NK-92 treated with Interleukin-12 subunit alpha and Interleukin-12 subunit beta, amount 100 ng/mL, for 24 hours (cell line): ENCODE measurements at regions not wholly inside any gene's neighbourhood (a gene's known extent, or its start where the extent isn't known, plus 50 kb on each side); places are given as distances from the start of the nearest gene placed in this dataset.
"Not testable (repeated sequence)": the region's sequence is repeated elsewhere in the genome, so short reads cannot be mapped to it uniquely, and the experiment has no call there.

Source experiments
- DNase-seq: peaks from one replicate; lab custom pipeline; 2025; lab: John Stamatoyannopoulos, UW

DNA sequence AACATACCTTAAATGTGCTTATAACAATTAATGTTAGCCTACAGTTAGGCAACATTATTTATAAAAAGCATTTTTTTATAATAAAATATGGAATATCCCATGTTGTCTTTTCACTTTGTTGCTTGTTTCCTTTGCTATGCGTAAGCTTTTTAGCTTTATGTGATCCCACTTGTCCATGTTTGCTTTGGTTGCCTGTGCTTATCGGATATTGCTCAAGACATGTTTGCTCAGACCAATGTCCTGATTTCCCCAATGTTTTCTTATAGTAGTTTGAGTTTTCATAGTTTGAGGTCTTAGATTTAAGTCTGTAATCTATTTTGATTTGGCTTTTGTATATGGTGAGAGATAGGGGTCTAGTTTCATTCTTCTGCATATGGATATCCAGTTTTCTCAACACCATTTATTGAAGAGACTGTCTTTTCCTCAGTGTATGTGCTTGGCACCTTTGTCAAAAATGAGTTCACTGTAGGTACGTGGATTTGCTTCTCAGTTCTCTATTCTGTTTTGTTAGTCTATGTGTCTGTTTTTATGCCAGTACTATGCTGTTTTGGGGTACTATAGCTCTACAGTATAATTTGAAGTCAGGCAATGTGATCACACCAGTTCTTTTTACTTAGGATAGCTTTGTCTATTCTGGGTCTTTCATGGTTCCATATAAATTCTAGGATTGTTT, 592.7 kb upstream of the SEMA6D start:
- no peak for DNase-seq

DNA sequence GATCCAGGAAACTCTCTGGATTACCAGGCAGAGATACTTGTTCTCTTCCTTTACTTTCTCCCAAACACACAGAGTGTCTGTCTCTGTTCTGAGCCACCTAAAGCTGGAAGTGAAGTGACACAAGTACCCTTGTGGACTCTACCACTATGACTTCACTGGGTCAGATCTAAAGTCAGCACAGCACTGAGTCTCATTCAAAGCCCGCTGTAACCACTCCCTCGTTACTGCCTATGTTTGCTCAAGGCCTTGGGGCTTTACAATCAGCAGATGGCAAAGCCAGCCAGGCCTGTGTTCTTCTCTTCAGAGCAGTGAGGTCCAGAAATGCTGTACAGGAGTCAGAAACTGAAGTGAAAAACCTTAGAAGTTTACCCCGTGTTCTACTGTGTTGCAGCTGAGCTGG, 588.3 kb upstream of the SEMA6D start:
- DNase-seq = no peak

DNA sequence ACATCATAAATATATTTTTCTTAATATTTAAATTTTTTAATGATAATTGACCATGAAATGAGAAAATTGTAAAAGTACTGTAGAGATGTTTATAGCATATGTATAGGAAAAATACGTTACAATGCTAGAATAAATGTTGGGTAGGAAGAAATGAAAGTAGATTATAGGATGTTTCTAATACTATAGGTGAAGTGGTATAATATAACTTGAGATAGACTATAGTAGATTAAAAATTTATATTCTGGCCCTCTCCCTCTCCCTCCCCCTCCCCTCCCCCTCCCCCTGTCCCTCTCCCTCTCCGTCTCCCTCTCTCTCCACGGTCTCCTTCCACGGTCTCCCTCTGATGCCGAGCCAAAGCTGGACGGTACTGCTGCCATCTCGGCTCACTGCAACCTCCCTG, 585.9 kb upstream of the SEMA6D start:
- not testable (repeated sequence) for DNase-seq

DNA sequence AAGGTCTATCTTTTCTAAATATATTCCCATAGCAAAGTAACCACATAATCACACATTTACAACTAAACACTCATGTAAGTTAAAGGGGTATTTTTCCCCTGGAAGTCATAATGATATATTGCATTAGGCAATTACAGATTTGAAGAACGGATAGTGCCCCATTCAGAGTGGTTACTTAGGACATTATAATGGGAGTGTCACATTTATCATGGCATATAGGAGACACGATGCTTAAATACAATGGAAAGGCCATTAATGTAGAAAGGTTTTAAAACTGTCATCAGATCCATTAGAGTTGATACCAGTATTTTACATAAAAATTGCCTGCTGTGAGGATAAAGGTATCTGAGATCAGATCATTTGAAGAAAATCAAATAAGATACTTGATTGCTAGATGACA, 582.0 kb upstream of the SEMA6D start:
- DNase-seq = no peak

DNA sequence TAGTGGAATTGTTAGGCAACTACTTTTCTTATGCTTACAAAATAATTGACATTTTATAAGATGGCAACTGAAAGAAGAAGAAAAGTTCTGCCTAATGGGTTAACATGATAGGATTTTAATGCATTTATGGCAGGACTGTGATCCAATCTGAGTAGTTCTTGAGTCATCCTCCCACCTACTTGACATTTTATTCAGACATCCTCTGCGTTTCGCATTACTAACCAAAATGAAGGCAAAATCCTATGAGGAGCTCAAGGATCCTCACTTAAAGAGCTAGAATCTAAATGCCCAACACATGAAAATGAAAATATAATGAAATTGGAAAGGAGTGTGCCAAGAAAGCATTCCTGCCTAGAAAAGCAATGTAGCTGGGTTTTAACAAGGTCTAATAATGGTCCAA, 581.1 kb upstream of the SEMA6D start:
- DNase-seq = no peak

DNA sequence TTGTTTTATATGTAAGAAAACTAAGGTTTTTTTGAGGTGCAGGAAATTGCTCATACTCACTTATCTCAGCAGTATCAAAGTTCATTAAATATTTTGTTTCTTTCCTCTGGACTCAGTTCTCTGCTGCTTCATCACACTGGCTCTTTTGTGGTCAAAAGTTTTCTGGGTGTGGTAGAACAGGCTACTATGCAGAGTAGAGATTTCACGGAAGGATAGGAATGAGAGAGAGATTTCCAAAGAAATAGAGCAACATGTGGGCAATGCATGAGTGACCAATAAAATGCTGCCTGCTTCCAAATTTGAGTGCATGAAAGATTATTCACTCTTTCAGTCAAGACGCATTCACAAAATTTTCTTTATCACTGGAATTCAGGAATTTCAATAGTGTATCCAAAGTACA, 577.3 kb upstream of the SEMA6D start:
- no peak for DNase-seq

DNA sequence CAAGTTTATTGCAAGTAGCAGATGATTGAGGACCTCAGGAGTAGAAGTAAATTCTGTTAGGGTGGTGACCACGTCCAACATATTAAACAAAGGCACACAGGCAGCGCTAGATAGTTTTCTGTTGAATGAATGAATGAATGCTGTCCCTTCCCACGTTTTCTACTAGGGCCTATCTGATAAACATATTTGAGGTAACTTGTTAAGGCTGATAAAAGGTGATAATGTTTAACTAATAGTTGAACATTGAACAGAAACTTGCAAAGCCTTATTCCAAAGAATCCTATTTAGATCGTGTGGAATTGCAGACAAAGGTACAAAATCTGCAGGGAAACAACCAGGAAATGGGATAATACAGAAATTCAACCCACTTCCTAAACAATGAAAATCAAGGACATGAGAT, 559.5 kb upstream of the SEMA6D start:
- DNase-seq = no peak

DNA sequence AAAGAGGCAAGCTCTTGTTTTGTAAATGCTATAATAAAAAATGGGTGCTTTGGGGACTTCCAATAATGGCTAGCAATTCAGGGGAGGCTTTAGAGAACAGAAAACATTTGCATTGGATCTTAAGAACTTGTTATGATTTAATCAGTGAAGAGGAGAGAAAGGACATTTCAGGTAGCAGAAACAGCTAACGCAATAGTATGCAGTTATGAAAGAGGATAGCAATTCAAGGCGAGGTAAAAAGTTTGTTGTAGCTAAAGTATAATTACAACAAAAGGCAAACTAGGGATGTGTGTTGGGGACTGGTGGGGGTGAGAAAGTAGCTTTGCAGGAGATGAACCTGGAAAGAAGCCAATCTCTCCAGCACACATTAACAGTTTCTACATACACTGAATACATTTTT, 558.7 kb upstream of the SEMA6D start:
- no peak for DNase-seq

DNA sequence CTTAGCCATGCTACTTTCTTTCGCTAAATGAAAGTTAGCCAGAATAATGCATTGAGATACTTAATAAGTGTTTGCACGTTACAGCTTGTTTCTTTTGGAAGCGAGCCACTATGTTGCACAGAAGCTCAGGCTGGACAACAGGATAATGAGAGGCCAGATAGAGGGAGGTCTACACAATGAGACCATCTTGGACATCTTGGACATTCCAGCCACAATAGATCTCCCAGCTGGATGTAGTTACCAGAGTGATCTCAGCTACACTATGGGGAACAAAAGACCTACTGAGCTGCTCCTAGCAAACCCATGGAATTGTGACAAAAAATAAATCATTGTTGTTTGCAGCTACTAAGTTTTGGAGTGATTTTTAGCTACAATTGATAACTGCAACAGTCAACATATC, 540.1 kb upstream of the SEMA6D start:
- DNase-seq = no peak

DNA sequence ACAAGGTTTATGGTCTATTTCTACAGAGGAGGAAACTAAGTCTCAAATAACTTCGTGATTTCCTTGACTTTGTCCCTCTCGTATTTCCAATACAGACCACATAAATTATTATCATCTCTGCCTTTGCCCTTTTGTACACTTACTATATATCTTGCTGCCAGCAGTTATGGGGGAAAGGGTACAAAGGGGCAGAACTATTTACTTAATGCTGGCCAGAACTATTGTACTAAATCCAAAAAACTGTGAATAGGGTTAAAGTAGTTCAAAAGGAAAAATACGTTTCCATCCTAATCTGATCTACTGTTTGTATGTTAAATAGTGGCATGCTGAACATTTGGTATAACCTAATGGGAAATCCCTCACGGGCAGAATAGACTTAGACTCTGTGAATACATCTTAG, 537.3 kb upstream of the SEMA6D start:
- no peak for DNase-seq

DNA sequence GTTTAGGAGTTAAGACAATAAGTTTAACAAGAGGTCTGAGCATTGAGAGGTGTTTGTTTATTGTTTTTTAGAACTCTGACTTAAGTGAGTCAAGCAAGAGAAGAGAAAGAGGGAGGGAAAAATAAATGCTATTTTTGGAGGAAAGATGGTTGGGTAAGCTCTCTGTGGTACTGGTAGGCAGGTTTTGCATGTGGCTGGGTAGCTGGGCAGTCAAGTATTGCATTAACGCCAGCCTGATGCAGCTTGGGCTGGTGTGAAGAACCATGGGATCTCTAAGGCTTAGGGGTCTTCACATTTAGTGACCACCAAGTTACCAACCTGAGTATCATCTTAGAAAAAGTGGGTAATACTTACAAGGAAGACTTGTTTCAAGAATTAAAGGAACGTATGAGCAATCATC, 534.5 kb upstream of the SEMA6D start:
- no peak for DNase-seq

DNA sequence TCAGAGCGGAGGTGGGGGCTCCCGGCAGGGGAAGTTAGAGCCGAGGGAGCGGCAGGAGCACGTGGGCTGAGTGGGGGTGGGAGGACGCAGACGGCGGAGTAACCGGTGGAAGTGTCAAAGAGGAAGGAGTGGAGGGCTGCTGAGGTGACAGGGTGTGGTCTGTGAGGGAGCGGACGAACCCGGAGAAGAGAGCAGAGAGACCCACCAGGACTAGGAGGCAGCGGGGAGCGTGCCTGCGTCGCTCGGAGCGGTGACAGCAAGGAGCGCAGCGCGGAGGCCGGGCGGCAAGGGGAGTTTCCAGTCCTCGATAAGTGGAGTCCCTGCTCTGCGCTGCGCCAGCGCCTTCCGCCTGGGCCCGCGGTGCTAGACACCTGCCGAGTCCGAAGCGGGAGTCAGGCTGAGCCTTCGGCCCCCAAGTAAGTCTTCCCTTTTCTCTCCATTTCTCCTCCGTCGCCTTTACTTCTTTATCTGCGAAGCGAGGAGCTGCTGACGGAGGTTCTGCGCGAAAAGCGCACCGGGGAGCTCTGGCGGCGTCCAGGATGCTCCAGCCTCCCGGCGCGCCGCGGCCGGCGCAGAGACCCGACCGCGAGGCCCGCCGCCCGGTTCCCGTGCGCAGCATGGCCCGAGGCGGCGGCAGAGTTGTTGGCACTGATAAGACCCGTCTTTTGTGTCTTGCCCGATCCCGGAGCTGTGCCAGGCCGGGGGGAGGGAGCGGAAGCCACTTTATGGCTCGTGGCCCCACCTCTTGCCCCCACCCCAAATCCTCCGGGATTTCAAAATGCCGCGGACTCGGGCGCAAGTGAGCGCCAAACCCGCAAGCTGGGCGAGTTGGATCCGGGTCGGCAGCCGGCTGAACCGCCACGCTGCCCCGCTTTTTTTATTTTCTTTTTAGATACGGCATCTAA, 533.0 kb upstream of the SEMA6D start:
- no peak for DNase-seq

DNA sequence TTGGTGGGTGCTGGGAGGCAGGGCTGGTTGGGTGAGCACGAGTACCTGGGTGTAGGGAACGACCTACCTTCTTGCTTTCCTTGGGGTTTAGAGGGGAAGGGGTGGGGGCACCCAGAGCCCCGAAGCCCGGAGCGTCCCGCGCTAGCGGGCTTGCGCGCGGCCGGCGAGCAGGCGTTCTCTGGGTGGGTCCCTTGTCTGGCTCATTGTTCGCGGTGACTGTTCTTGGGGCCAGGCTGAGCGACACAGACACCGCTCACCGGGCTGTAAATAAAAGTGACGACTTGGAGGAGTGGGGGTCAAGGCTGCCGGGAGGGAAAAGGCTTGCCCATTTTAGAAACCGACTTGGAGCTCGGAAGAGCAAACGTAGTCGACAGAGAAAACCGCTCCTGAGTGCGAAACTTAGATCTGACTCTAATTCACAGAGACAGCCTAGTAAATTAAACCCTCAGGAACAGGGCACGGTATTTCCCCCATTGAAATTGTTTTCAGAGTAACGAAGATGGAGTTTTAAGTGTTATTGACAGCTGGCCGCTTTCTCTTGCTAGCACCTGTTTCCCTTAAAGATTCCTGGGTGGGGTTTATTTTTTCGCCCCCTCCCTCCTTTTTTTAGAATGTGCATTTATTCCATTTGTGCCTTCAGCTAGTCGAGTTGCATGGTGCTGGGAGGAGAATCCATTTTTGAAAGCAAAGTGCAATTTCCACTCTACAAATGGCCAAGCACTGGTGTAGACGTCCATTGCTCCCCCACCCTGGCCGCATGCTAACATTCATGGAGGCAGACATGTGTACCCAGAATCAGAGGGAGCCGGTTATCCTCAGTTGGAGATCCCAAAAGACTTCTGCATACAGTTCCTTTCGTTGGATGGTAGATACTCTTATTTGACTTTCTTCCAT, 532.1 kb upstream of the SEMA6D start:
- no peak for DNase-seq

DNA sequence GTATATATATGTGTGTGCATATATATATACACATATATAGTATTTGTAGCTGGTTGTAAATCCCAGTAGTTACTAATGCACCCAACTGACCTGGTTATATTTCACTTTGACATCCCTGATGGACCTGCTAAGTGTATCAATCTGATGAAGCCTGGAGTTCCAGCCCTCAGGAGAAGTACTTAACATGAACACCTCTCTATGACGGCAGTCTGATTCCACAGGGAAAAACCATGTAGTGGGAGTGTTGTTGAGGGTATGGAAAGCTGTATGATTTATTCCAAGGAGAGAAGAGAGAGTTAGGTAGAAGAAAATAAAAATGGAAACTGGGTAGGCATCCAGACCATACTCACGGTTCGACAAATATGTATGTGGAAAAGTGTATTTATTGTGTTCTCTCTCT, 531.2 kb upstream of the SEMA6D start:
- DNase-seq = no peak

DNA sequence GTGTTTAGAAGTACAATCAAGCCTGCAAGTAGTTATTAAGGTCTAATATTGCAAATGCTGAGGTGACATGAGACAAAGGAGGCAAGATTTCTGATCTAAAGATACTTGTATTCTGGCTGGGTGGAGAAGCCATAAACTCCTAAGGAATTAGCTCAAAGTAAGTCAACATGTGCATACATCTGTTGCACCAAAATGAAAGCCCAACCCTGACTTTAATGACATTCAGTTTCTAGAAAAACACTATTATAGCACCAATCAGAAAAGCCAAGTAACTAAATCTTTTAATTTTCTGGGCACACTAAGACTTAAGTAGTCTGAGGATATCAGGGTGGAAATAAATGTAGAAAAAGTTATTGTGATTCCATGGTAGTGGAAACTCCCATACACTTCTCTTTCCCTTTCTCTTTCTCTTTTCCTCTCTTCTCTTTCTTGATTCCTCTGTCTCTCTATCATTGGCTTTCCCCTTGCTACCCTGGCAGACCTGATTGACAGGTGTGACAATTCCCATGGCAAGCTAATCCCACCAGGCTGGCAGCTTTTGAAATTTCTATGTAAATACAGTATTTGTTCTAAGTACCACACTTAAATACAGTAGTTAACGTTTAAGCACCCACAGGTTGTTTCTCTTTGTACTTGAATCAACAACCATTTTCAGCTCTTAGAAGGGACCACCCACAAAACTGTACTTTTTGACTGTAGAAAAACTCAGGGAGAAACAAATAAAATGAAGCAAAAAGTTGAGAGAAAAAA, 528.4 kb upstream of the SEMA6D start:
- DNase-seq = no peak

DNA sequence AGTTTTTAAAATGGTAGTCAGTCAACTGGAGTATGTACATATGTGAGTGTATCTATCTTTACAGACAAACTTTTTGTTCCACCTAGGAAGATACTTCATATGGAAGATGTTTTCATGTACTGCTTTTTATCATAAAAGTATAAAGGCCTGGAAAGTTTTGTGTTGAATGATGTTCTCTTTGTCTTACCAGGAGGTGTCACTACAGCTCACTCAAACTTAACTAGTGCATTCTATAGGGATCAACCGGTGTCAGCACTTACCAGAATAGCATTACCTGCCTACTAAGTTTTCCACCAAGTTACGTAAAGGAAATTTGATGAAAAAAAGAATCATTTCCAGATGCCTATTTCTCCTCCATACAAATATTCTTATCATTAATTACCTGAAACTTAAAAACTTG, 522.6 kb upstream of the SEMA6D start:
- DNase-seq = no peak

DNA sequence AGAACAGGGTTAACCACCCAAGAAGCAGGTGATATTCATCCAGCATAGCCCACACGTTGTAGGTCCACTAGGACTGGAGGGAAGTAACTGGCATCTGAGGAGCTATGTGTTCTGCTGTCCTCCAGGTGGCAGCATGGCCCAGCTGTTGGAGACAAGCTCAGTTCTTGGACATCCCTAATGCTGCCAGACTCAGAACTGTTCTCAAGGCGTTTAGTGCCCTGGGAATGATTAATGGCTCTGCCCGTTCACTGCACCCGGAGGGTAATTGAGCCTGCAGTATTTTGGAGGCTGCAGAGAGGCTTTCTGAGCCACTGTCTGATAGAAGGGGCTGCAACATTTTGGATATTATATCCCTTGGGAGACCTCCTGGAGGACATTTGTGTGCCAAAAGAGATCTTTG, 521.3 kb upstream of the SEMA6D start:
- peak; percentile 20 for DNase-seq

DNA sequence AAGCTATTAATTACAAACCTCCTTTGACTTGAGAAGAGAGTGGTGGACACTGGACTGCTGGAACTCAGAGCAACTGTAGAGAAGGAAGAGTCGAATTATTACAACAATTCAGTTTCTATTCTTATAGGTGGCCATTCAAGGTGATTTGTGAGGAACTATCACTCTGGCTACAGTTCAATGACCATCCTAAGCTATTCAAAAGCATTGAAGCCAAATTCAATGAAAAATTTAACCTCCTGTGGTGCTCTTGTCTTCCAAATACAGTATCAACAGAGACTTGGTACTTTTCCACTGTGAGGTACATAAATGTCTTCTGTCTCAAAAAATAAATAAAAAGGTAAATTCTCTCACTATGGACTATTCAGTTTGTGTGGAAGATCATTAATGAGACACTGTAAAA, 513.3 kb upstream of the SEMA6D start:
- no peak for DNase-seq

DNA sequence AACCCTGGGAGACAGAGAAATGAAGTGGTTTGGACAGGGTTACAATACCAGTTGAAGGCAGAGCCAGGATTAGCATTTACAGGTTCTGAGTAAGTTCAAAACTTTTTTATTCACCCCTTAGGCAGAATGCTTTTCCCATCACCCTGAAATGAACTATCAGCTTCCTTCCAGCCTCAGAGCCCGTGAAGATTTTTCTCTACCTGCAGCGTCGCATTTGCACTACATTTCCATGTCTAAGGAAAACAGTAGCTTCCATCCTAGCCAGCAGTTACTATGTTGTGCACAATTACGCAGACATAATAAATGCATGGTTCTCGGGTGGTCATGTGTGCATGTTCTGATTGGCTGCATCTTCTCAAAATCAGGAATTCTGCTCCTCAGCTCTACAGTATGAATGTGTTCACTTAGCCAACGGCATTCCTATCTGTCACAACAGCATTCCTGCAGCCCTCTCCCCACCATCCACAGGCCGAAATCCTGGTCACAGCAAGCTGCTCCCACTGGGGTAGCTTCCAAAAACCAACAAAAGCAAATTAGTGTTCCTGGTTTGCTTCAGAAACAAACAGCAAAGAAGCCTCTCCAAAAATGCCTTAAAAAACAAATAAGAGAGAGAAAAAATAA, 510.8 kb upstream of the SEMA6D start:
- DNase-seq = no peak

DNA sequence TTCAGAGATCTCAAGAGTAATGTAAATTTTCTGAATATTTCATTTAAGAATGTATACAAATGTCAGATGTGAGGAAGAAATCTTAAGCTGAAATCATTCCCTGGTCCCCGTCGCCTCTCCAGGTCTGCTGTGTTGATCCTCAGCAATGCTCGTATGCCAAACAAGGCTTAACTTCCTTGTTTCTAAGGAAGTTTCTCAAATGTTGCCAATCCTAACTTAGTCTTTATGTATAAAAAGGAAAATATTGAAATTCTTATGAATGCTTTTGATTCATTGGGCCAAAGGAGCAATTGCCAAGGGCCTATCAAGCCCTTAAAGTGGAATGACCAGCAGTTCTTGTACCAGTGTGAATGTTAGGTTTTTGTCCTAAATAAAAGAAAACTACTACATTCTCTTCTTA, 507.7 kb upstream of the SEMA6D start:
- no peak for DNase-seq

DNA sequence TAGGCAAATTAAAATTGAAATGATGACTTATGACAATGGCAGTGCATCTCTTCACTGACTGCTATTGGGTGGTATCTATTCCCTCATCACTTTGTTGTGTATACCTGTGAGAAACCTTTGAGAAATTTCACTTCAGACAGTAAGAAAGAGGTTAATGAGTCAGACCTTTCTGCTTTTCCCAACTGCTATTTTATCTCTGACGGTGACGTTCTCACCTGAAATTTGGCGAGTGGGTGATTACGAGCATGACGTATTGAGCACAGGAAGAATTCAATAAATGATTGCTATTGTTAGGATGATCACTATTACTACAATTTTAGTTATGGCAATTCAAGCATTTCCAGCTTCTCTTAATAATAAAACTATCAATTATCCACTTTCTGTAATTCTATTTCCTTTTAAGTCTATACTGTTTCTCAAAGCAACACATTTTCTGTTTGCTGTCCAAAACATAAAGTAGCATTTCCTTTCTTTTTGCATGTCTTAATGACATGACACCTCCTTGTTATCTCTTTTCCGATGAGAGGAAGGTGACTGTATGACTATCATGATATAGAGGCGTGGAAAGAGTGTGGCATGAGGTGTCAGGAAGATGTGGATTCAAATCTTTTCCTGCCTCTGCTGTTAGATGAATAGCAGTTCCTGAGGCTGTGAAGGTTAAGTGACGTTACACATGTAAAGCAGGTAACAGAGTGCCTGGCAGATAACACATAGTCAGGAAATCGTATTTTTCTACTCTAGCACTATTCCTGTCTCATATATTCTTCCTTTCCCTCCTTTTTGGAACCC, 504.9 kb upstream of the SEMA6D start:
- no peak for DNase-seq
